ENCODE measurements at regions not wholly inside any gene's neighbourhood (a gene's known extent, or its start where the extent isn't known, plus 50 kb on each side); places are given as distances from the start of the nearest gene placed in this dataset.

GRCh38 chr10:1968257-1969033 is 231.1 kb upstream of the ADARB2 start:
- DNase-seq: no peak

DNA sequence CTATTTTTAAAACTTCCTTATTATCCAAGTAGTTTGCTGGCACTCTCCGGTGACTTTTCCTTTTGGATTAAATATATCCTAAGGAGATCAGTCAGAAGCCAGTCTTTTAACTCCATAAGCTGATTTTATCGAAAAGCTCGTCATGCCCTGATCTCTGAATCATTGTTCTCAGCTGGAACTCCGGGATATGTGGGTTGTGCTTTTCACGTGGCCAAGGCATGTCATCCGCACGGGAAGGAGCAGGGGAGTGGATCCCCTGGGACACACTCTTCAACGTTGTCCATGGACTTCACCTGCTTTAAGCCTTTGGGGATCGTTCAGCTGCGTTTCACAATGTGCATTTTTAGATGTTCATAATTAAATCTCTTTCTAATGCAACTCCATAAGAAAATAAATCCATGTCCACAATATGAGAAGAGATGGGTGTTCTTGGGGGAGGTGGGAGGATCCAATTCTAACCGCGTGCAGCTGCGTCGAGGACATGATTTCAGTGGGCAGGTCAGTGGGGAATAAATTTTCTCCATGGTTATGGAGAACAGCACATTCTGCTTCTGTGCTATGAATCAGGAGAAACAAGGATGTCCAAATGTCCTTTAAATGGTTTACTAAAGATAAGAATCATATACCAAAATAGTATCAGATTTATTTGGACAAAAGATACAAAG is 229.5 kb upstream of the ADARB2 start:
- no peak for DNase-seq

GRCh38 chr10:1964476-1964875 is 227.2 kb upstream of the ADARB2 start:
- DNase-seq: no peak

- DNase-seq: no peak
Observed at GRCh38 chr10:1963341-1963740, 226.0 kb upstream of the ADARB2 start.

- no peak for DNase-seq
Observed at GRCh38 chr10:1961989-1962388, 224.7 kb upstream of the ADARB2 start.

DNA sequence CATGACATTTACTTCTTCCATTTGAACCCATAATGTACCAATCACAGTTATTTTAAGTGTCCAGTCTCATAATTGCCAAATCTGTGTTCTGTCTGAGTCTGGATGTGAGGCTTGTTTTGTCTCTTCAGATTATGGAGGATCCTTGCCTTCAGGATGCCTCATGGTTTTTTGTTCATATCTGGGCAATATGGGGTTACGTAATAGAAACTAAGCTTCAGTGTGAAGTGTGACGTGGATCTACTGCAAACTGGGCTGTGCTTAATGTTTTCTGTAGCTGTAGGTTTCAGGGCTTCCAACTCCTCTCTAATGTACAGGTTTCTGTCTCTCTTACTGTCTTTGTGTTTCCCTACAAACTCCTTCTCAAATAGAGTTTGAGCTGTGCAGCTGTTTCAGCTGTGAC is 223.7 kb upstream of the ADARB2 start:
- no peak for DNase-seq

- DNase-seq: no peak
Observed at GRCh38 chr10:1957057-1957456, 219.7 kb upstream of the ADARB2 start.

GRCh38 chr10:1954300-1954699 is 217.0 kb upstream of the ADARB2 start:
- DNase-seq: no peak

- no peak for DNase-seq
Observed at GRCh38 chr10:1952126-1953095, 215.1 kb upstream of the ADARB2 start.

DNA sequence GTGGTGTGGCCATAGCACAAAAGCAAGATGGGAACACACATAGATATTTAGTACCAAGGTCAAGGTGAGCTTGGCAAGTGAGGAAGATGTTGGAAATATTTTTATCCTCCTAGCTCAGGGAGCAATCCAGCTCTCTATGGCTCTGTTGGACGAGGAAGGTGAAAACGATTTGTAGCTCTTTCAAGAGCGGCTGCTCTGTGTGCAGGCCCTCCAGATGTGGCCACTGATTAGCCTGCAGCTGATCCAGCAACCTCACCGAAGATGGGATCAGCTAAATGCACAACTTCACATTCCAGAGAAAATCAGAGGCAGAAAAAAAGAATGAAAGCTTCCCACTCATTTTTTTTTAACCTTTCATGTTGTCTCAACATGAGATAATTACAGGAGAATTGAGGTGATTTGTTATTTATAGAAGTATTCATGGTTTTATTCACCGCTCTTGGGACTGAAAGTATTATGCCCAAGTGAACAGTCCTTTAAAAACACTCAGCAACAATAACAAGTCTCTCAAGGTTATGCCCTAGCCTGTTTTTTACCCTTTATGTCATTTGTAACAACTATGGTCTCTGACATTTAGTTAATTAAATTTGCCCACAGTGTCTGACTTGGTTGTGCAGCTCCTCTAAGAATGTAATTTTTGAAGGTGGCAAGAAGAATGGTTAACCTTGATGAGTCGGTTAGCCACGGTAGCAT is 213.6 kb upstream of the ADARB2 start:
- no peak for DNase-seq

DNA sequence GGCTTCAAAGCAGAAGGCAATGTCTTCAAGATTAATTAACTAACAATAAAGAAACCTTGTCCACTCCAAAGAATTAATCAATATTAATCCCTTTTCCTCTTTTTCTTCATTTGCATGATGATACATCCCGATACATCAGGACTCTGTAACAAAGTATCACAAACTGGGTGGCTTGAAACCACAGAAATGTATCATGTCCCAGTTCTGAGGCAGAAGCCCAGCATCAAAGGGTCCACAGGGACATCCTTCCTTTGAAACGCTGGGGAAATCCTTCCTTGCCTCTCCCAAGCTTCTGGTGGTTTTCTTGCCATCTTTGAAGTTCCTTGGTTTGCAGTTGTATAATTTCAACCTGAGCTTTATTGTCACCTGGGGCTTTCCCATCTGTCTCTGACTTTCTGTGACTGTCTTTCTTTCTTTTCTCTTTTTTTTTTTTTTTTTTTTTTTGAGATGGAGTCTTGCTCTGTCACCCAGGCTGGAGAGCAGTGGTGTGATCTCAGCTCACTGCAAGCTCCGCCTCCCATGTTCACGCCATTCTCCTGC is 210.2 kb upstream of the ADARB2 start:
- no peak for DNase-seq

DNA sequence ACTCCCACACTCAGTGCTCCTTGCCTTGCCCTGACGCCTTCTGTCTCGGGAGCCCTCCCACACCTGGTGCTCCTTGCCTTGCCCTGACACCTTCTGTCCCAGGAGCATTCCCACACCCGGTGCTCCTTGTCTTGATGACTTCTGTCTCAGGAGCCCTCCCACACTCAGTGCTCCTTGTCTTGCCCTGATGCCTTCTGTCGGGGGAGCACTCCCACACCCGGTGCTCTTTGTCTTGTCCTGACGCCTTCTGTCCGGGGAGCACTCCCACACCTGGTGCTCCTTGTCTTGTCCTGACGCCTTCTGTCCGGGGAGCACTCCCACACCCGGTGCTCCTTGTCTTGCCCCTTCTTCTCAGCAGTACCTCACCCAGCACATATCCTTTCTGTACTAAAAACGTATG is 207.2 kb upstream of the ADARB2 start:
- no peak for DNase-seq

DNA sequence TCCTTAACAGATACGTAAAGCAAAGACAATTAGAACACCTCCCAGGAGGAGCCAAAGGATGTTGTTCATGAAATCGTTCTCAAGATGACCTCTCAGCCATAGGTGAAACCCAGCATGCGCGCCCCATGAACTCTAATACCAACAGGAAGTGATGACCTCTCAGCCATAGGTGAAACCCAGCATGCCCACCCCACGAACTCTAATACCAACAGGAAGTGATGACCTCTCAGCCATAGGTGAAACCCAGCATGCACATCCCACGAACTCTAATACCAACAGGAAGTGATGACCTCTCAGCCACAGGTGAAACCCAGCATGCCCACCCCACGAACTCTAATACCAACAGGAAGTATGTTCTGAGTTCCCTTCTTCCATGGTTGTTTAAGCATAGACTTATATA is 205.2 kb upstream of the ADARB2 start:
- no peak for DNase-seq

GRCh38 chr10:1939016-1939415 is 201.7 kb upstream of the ADARB2 start:
- peak; percentile 15 for DNase-seq

DNA sequence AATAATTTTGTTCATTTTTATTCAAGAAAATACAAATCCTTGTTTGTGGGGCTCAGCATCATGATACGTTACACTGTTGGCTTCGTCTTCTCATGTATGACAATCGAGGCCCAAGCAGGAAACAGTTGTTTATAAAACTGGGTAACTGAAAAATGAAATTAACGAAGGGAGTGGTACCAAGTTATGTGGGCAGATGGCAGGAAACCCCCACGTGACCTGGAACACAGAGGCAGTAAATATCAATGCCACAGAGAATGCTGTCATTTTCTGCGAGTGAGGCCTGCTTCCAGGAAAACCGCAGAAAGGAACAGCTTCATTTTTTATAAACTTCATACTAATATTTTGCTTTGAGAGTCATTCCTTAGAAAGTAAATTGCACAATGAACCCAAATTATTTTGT is 201.0 kb upstream of the ADARB2 start:
- DNase-seq: peak; percentile 30

GRCh38 chr10:1935912-1936311 is 198.6 kb upstream of the ADARB2 start:
- DNase-seq: no peak

- DNase-seq: no peak
Observed at GRCh38 chr10:1933215-1933614, 195.9 kb upstream of the ADARB2 start.

DNA sequence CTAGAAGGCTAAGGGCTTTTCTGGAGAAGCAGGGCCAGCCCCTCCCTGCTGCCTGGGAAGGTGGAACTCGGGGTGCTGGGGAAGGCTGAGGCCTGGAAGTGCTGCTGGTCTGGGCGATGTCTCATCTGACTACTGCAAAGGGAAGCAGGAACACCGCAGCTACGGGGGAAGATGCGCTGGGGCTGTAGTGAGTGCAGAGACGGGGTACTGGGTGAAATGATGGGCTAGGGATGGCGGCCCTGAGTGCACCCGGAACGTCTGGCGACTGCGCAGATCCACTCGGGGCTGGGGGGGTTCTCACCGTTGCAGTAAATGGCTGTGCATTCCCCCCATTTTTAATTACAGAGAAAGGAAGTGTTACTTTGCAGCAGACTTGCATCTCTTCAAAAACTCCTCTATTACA is 195.4 kb upstream of the ADARB2 start:
- DNase-seq: no peak

- no peak for DNase-seq
Observed at GRCh38 chr10:1928606-1929005, 191.3 kb upstream of the ADARB2 start.

DNA sequence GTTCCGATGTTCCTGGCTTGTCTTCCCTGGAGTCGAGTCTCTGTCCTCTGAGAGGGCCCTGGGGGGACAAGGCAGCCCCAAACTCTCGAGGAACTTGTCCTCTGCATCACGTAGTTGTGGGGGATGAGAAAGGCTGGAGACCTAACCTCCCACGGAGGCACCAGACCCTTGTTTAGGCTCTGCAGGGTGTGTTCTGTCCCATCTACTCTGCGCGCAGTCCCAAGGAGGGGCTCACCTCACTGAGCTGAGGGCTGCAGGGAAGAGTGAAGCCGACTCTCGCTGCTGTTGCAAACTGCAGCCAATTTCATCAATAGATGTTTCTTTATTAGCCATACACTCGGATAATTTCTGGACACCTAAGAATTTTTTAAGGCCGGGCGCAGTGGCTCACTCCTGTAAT is 186.7 kb upstream of the ADARB2 start:
- no peak for DNase-seq

GRCh38 chr10:1923586-1923985 is 186.3 kb upstream of the ADARB2 start:
- DNase-seq: no peak

DNA sequence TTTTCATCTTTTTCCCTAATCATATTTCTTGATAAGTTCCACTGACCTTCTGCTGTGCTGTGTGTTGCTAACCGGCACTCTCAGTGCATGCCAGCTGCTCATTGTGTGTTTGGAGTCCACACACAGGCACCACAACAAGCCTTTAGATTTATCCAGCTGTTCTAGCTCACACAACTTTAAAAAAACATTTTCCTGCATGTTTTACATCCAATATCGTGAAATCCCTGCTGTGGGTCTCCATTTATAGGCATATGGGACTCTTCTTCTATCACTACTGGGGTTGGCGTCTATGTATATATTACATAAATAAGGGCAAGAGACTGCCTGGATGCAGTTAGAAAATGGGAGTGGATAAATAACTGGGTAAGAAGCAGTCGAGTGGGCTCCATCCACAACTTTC is 183.6 kb upstream of the ADARB2 start:
- DNase-seq: no peak

DNA sequence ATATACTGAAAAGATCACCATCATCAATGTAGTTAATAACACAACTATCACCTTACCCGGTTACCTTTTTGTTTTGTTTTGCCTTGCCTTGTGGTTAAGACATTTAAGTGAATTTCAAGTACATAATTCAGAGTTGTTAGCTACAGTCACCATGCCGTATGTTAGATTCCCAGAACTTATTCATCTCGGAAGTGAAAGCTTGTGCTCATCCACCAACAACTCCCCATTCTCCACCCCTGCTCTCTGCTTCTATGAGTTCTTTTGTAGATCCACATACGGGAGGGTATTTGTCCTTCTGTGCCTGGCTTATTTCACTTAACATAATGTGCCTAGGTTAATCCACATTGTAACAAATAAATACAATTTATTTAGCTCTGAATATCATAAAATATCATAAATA is 182.8 kb upstream of the ADARB2 start:
- DNase-seq: no peak
